Mucosa of gallbladder (tissue), 1 donor: ENCODE measurements at regions not wholly inside any gene's neighbourhood (a gene's known extent, or its start where the extent isn't known, plus 50 kb on each side); places are given as distances from the start of the nearest gene placed in this dataset.

Experiments used
- DNase-seq: peaks from one replicate; pipeline ENCODE4 v3.0.0-alpha.2; 2020; ENCODE audit warnings: low spot score
- donor health status: DM: no; HTN: no; CAD: no.

GRCh38 chr7:140242057-140243031 lies 65.6 kb upstream of the KDM7A start:
- peak; percentile 28 for DNase-seq

- DNase-seq: no peak
These were observed 62.8 kb upstream of the KDM7A start for GRCh38 chr7:140239653-140239935.

- DNase-seq: peak; percentile 46
These were observed 62.2 kb upstream of the KDM7A start for GRCh38 chr7:140238778-140239652.

GRCh38 chr7:140237390-140237789 lies 60.6 kb upstream of the KDM7A start:
- no peak for DNase-seq

GRCh38 chr7:140236626-140237025 lies 59.8 kb upstream of the KDM7A start:
- DNase-seq: no peak

GRCh38 chr7:140235114-140235513 lies 58.3 kb upstream of the KDM7A start:
- no peak for DNase-seq

GRCh38 chr7:140232957-140233917 lies 56.5 kb upstream of the KDM7A start:
- no peak for DNase-seq

GRCh38 chr7:140231771-140232491 lies 55.1 kb upstream of the KDM7A start:
- DNase-seq: no peak

- DNase-seq: peak; percentile 21
These were observed 54.3 kb upstream of the KDM7A start for GRCh38 chr7:140230861-140231770.

- peak; percentile 28 for DNase-seq
These were observed 53.7 kb upstream of the KDM7A start for GRCh38 chr7:140230516-140230860.

GRCh38 chr7:140229591-140230515 lies 53.1 kb upstream of the KDM7A start:
- no peak for DNase-seq

- DNase-seq: no peak
These were observed 52.3 kb upstream of the KDM7A start for GRCh38 chr7:140229101-140229525.
